Activated CD4-positive, alpha-beta T cell treated with anti-CD3 and anti-CD28 coated beads for 36 hours (primary cell): ENCODE measurements at regions not wholly inside any gene's neighbourhood (a gene's known extent, or its start where the extent isn't known, plus 50 kb on each side); places are given as distances from the start of the nearest gene placed in this dataset.

Source experiments
- ATAC-seq: fragments of 200-7000 bp; cut with Tn5 transposase; one replicate; pipeline ENCODE4 v1.10.0; 2021; ENCODE audit warnings: mild to moderate bottlenecking, moderate library complexity
- CTCF ChIA-PET: fragments of 350-600 bp; sonication (Branson Sonifier 250); formaldehyde crosslinking; loops from one replicate; lab custom pipeline; 2021; ENCODE audit warnings: antibody characterized with exemption; lab: Charles Lee
- POLR2A ChIA-PET: fragments of 350-600 bp; sonication (Branson Sonifier 250); formaldehyde crosslinking; loops from one replicate; lab custom pipeline; 2021; ENCODE audit warnings: antibody characterized with exemption, inconsistent platforms; lab: Charles Lee
- DNase-seq: peaks from one replicate; pipeline ENCODE4 v3.0.0-alpha.2; 2020
- H3K27ac Mint-ChIP-seq: one replicate; pipeline ENCODE4 v1.8.0; 2021; ENCODE audit warnings: mixed read lengths
- H3K27me3 Mint-ChIP-seq: one replicate; pipeline ENCODE4 v1.8.0; 2021; ENCODE audit warnings: mixed read lengths
- H3K36me3 Mint-ChIP-seq: one replicate; pipeline ENCODE4 v1.8.0; 2021; ENCODE audit warnings: low read depth, mixed read lengths
- H3K4me1 Mint-ChIP-seq: one replicate; pipeline ENCODE4 v1.8.0; 2021; ENCODE audit warnings: mixed read lengths
- H3K4me3 Mint-ChIP-seq: one replicate; pipeline ENCODE4 v1.8.0; 2021; ENCODE audit warnings: mild to moderate bottlenecking, moderate library complexity, mixed read lengths
- H3K9me3 Mint-ChIP-seq: one replicate; pipeline ENCODE4 v1.8.0; 2021; ENCODE audit warnings: low read depth, mixed read lengths
- intact Hi-C, 2 experiments: fragments of 100-400 bp; cut with DNase I in 1 of 2; cut with micrococcal nuclease in 1 of 2; formaldehyde crosslinking; loops; one replicate each; pipeline versions ENCODE4 v1.14.2 to v1.15.1; 2022 to 2024; cut with DNase I, micrococcal nuclease

DNA sequence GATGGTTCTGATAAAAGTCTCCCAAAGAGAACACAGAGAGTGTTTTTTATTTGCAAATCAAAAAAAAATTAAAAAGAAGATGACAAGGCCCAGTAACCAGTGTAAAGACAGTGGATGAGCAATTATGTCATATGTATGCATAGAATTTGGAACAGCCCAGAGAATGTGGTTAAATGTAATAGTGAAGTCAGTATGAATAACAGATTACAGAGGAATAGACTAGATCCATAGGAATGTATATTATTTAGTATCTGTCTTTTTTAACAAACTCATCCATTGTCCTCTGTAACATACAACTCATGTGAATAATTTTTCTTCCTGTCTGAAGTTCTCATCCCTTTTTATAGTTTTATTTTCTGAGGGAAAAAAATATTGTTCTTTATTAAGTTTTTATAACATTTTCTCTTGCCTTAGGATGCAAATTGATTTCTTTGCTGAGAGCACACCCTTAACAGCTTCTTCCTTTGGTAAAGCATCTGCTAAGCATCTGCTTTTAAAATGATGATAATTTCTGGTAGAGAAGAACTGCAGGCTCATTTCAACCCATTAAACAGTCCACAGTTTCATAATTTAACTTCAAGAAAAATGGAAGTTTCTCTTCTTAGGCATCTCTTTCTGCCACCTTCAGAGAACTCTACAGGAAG lies 266.5 kb upstream of the MTNR1B start:
- POLR2A ChIA-PET = no interaction called here
- H3K4me1 Mint-ChIP-seq = no peaks in the 10 kb centered on the region

DNA sequence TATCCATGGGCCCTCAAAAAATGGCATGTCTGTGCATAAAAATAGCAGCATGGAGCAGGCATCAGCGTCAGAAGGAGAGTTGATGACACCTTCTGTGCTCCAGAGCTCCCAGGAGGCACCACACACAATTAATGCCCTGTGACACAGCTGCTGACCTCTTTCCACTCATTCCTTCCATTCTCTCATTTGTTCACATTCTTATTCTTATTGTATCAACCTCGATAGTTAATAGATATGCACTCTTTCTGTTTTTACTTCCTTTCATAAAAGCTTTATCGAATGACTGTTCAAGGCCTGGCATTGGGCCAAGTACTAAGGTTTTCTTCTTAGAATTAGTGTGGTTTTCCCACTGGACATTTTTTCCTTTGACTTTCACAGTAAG lies 266.0 kb upstream of the MTNR1B start:
- ATAC-seq (no peak), DNase-seq (no peak)
- no peak overlapping the region for H3K4me3 Mint-ChIP-seq
- no peaks in the 10 kb centered on the region for H3K9me3 Mint-ChIP-seq
- H3K4me1 Mint-ChIP-seq = no peaks in the 10 kb centered on the region
- intact Hi-C loops = no loop called here
- ChIA-PET CTCF (no interaction called here), POLR2A (no interaction called here)
- no peaks in the 10 kb centered on the region for H3K36me3 Mint-ChIP-seq
- H3K27ac Mint-ChIP-seq = no peak overlapping the region
- no peaks in the 10 kb centered on the region for H3K27me3 Mint-ChIP-seq

More for the DNA sequence above, 266.5 kb upstream of the MTNR1B start:
- Mint-ChIP-seq H3K4me3 (no peak overlapping the region), H3K36me3 (no peaks in the 10 kb centered on the region), H3K27me3 (no peaks in the 10 kb centered on the region), H3K9me3 (no peaks in the 10 kb centered on the region), H3K27ac (no peak overlapping the region)
- CTCF ChIA-PET = no interaction called here
- intact Hi-C loops = no loop called here
- DNase-seq (no peak), ATAC-seq (no peak)

- H3K27ac Mint-ChIP-seq = no peak overlapping the region
- POLR2A ChIA-PET = no interaction called here
Observed at GRCh38 chr11:92707173-92707619, 262.3 kb upstream of the MTNR1B start.

DNA sequence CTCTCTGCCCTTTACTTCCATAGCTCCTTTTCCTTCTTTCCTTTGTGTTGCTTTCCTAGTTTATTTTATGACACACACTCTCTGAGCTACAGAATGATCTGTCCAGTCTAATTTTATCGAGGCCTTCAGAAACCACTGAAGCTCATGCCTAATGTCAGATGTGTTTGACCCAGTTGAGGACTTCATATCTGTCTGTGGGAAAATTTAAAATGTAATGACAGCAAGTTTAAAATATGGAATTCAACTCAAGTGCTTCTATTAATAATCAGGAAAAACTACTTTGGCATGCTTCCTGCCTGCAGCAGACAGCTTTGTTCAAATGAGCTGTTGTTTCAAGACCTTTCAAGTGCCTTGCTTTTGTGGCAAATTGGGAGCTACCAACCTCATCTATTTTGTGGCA lies 261.8 kb upstream of the MTNR1B start:
- H3K27ac Mint-ChIP-seq = no peak overlapping the region
- POLR2A ChIA-PET = no interaction called here
- no peaks in the 10 kb centered on the region for H3K27me3 Mint-ChIP-seq
- intact Hi-C loops = no loop called here
- DNase-seq (no peak), ATAC-seq (no peak)
- CTCF ChIA-PET = no interaction called here
- H3K9me3 Mint-ChIP-seq = no peaks in the 10 kb centered on the region
- no peaks in the 10 kb centered on the region for H3K4me1 Mint-ChIP-seq
- no peaks in the 10 kb centered on the region for H3K36me3 Mint-ChIP-seq
- H3K4me3 Mint-ChIP-seq = no peak overlapping the region

More at GRCh38 chr11:92707173-92707619, 262.3 kb upstream of the MTNR1B start:
- Mint-ChIP-seq H3K27me3 (no peaks in the 10 kb centered on the region), H3K9me3 (no peaks in the 10 kb centered on the region), H3K4me1 (no peaks in the 10 kb centered on the region), H3K4me3 (no peak overlapping the region), H3K36me3 (no peaks in the 10 kb centered on the region)
- ATAC-seq = no peak
- CTCF ChIA-PET = no interaction called here
- intact Hi-C loops = no loop called here
- no peak for DNase-seq

DNA sequence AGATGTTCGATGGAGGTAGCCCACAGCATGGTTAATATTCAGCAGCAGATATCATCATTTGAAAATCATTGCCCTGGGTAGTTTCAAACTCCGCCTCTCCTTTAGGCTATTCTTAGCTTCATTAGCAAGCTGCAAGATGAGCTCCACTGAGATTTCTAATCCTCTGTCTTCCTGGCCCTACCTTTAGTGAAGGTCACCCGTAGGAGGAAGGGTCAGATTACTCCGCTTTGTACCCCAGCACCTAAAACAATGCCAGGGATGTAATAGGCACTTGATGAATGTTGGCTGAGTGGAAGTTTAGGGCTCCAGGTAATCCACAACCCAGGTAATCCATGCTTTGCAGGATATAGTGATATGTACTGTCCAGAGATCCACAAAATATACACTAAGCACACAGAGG lies 260.1 kb upstream of the MTNR1B start:
- Mint-ChIP-seq H3K36me3 (no peaks in the 10 kb centered on the region), H3K27me3 (no peaks in the 10 kb centered on the region), H3K9me3 (no peaks in the 10 kb centered on the region), H3K4me1 (no peaks in the 10 kb centered on the region), H3K27ac (no peak overlapping the region), H3K4me3 (no peak overlapping the region)
- DNase-seq (no peak), ATAC-seq (no peak)
- ChIA-PET POLR2A (no interaction called here), CTCF (no interaction called here)
- intact Hi-C loops = no loop called here

DNA sequence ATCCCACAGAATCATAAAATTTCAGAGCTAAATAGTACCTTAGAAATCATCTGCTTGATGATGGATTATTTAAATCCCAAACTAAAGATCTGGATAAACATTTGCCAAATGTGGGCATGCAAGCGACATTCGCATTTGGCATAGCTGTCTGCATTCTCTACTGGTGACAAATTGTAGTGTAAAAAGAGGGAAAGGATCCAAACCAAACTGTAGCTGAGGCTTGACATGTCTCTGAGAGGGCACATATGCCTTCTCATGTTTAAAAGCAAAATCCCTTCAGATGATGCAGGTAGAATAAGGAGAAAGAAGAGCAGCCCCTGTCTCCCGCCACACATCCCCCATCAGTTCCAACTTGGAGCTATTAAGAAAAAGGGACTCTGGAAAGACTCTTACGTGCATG lies 257.5 kb upstream of the MTNR1B start:
- ATAC-seq = no peak
- Mint-ChIP-seq H3K27ac (no peak overlapping the region), H3K4me3 (no peak overlapping the region), H3K4me1 (no peaks in the 10 kb centered on the region), H3K9me3 (no peaks in the 10 kb centered on the region), H3K36me3 (no peaks in the 10 kb centered on the region), H3K27me3 (no peaks in the 10 kb centered on the region)
- POLR2A ChIA-PET = no interaction called here
- intact Hi-C loops = no loop called here
- CTCF ChIA-PET = interaction anchor here (0.7 kb wide), 1 partner anchor 312 kb away, joined by 3 read pairs; no protein-coding TSS in a partner anchor
- DNase-seq = no peak

DNA sequence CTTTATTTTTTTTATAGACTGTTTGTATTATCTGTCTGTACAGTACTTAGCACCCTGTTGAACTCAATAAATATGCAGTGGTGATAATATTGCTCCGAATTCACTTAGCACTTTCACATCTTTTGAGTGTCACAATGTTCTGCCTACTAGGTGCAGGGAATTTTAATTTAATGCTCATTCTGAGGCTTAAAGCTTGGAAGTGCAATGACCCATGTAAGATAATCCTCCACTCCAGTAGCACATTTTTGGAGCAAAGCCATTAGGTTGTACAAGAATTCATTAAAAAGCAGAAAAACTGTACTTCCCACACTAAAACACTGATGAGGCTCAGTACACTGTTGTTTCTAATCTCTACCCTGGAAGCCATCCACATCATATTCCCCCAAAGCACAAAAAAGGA lies 255.3 kb upstream of the MTNR1B start:
- H3K9me3 Mint-ChIP-seq = no peaks in the 10 kb centered on the region
- no peaks in the 10 kb centered on the region for H3K4me1 Mint-ChIP-seq
- no peaks in the 10 kb centered on the region for H3K27me3 Mint-ChIP-seq
- no peak overlapping the region for H3K4me3 Mint-ChIP-seq
- ChIA-PET CTCF (no interaction called here), POLR2A (no interaction called here)
- no peaks in the 10 kb centered on the region for H3K36me3 Mint-ChIP-seq
- intact Hi-C loops = no loop called here
- H3K27ac Mint-ChIP-seq = no peak overlapping the region
- ATAC-seq (no peak), DNase-seq (no peak)

DNA sequence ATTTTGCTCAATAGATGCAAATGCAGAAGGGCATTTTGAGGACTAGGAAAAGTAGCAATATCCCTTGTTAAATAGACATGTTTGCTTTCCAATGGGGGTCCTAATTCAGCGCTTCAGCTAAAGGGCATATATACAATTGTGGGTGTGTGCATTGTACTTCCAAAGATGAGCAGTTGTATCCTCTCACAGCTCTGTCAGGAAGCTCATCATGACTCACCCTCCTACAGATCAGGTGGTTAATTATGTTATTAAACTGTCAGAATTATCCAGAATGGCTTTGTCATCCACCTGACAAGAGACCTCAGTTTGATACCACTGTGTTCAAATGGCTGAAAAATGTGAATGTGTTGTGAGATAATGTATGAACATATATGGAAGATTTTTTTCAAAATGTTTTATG lies 252.2 kb upstream of the MTNR1B start:
- H3K4me1 Mint-ChIP-seq = no peaks in the 10 kb centered on the region
- no peak for ATAC-seq
- H3K9me3 Mint-ChIP-seq = no peaks in the 10 kb centered on the region
- H3K4me3 Mint-ChIP-seq = no peak overlapping the region
- H3K36me3 Mint-ChIP-seq = no peaks in the 10 kb centered on the region
- ChIA-PET CTCF (interaction anchor here (0.6 kb wide), 1 partner anchor 181 kb away, joined by 3 read pairs; no protein-coding TSS in a partner anchor), POLR2A (no interaction called here)
- H3K27me3 Mint-ChIP-seq = no peaks in the 10 kb centered on the region
- H3K27ac Mint-ChIP-seq = no peak overlapping the region
- no peak for DNase-seq
- intact Hi-C loops = no loop called here

DNA sequence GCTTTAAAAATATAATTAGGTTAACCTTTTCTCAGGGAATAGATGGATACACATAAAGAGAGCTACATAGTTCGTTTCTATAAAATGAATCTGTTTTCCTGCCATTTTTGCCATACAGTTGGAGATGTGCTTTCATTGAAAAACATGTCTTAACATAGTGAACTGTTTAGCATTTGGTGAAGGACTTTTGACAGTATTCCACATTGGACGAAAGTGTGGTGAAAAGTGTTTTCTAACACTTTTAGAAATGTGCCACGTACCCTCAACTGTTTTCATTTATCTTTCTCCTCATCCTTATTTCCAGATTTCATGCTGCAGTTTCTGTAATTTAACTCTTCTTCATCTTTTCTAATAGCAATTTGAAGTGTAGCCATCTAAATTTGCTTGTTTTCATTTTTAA lies 249.1 kb upstream of the MTNR1B start:
- no peak overlapping the region for H3K4me3 Mint-ChIP-seq
- ATAC-seq = no peak
- POLR2A ChIA-PET = no interaction called here
- no peak for DNase-seq
- no peaks in the 10 kb centered on the region for H3K4me1 Mint-ChIP-seq
- intact Hi-C loops = no loop called here
- H3K27ac Mint-ChIP-seq = no peak overlapping the region
- H3K9me3 Mint-ChIP-seq = peaks cover 7% of the 10 kb centered on the region
- CTCF ChIA-PET = no interaction called here
- H3K36me3 Mint-ChIP-seq = no peaks in the 10 kb centered on the region
- H3K27me3 Mint-ChIP-seq = no peaks in the 10 kb centered on the region

GRCh38 chr11:92725352-92725751 lies 244.1 kb upstream of the MTNR1B start:
- no peaks in the 10 kb centered on the region for H3K27me3 Mint-ChIP-seq
- intact Hi-C loops = no loop called here
- no peak overlapping the region for H3K27ac Mint-ChIP-seq
- H3K4me1 Mint-ChIP-seq = no peaks in the 10 kb centered on the region
- ATAC-seq = no peak
- H3K4me3 Mint-ChIP-seq = no peak overlapping the region
- ChIA-PET CTCF (interaction anchor here (0.7 kb wide), 1 partner anchor 96 kb away, joined by 3 read pairs; no protein-coding TSS in a partner anchor), POLR2A (no interaction called here)
- H3K9me3 Mint-ChIP-seq = peaks cover 7% of the 10 kb centered on the region
- H3K36me3 Mint-ChIP-seq = no peaks in the 10 kb centered on the region
- no peak for DNase-seq

GRCh38 chr11:92727123-92727522 lies 242.3 kb upstream of the MTNR1B start:
- no peak for DNase-seq
- H3K4me3 Mint-ChIP-seq = no peak overlapping the region
- peaks cover 7% of the 10 kb centered on the region for H3K9me3 Mint-ChIP-seq
- no peaks in the 10 kb centered on the region for H3K27me3 Mint-ChIP-seq
- intact Hi-C loops = no loop called here
- no peak for ATAC-seq
- H3K36me3 Mint-ChIP-seq = no peaks in the 10 kb centered on the region
- no peaks in the 10 kb centered on the region for H3K4me1 Mint-ChIP-seq
- ChIA-PET POLR2A (no interaction called here), CTCF (interaction anchor here (0.6 kb wide), 1 partner anchor 40 kb away, joined by 3 read pairs; no protein-coding TSS in a partner anchor)
- H3K27ac Mint-ChIP-seq = no peak overlapping the region

DNA sequence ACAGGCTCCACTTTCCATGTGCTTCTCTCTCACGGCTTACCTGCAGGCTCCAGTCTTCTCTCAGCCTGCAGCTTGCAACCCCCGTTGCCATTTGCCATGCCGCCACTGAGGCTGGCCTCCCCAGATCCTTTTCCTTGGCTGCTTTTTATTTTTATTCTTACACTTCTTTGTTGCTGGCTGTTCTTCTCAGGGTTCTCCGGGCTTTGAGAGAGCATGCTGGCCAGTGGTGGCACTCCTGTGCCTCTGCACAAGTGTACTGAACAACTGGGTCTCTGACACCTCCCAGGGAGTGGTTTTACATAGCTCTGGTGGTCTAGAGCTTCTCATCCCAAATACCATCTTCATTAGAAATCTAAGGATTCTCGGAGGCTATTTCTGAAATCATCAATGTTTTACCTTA lies 241.7 kb upstream of the MTNR1B start:
- no peaks in the 10 kb centered on the region for H3K27me3 Mint-ChIP-seq
- POLR2A ChIA-PET = no interaction called here
- ATAC-seq (no peak), DNase-seq (no peak)
- intact Hi-C loops = no loop called here
- no peak overlapping the region for H3K27ac Mint-ChIP-seq
- H3K4me3 Mint-ChIP-seq = no peak overlapping the region
- no peaks in the 10 kb centered on the region for H3K4me1 Mint-ChIP-seq
- CTCF ChIA-PET = no interaction called here
- no peaks in the 10 kb centered on the region for H3K36me3 Mint-ChIP-seq
- H3K9me3 Mint-ChIP-seq = peaks cover 7% of the 10 kb centered on the region
